NCI-H510A (cell line): ENCODE measurements at regions not wholly inside any gene's neighbourhood (a gene's known extent, or its start where the extent isn't known, plus 50 kb on each side); places are given as distances from the start of the nearest gene placed in this dataset.
"Not testable (repeated sequence)": the region's sequence is repeated elsewhere in the genome, so short reads cannot be mapped to it uniquely, and the experiment has no call there.

ENCODE experiments used
- DNase-seq: peaks from one replicate; lab custom pipeline; 2025; lab: John Stamatoyannopoulos, UW

DNA sequence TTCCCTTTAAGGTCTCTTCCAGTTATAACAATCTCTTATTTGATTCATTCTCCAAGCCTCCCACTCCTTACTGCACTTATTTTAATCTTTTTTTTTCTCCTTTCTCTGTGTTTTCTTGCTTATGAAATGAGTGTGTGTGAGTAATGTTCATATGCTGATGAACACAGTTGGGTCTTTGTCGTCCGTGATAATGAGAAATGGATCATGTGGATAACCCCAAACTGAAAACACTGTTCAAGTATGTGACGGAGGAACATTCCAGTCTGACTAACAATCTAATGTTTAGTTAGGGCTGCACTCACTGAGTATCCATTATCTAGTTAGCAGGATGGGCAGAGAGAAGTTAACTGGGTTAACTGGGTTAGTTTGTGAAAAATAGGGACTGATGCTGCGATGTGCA lies 253.1 kb upstream of the DUSP10 start:
- DNase-seq, result no peak

DNA sequence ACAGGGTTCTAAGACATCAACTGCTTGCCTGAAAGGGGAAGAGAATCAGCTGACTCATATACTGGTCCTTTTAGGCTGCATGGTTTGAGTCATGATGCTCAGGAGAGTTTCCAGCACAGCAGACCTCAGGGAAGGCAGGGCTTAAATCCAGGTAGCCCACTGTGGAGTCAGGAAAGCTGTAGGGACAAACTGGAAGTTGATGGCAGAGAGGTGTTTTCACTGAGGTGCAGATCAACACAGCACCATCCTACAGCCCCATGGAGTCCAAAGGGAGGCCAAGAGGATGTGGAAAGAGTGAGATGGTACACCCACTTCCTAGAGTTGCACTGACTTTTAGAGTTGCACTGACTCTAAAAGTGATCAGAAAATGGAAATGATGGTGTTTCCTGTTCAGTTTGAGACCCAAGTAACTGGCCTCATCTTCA lies 252.4 kb upstream of the DUSP10 start:
- no peak for DNase-seq

DNA sequence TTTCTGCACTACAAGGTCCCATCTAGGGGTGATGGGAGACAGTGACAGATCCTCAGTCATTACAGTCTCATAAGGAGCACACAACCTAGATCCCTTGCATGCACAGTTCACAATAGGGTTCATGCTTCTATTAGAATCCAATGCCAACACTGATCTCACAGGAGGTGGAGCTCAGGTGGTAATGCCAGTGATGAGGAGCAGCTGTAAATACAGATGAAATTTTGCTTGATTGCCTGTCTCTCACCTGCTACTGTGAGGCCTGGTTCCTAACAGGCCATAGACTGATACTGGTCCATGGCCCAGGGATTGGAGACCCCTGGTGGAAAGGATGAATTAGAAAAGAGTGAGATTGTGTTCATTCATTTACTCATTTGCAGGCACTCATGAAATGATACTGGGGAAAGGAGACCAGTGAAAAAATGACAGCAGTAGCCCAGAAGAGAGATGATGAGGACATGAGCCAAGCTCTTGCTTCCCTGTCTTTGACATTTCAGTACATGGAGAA lies 251.6 kb upstream of the DUSP10 start:
- no peak for DNase-seq

DNA sequence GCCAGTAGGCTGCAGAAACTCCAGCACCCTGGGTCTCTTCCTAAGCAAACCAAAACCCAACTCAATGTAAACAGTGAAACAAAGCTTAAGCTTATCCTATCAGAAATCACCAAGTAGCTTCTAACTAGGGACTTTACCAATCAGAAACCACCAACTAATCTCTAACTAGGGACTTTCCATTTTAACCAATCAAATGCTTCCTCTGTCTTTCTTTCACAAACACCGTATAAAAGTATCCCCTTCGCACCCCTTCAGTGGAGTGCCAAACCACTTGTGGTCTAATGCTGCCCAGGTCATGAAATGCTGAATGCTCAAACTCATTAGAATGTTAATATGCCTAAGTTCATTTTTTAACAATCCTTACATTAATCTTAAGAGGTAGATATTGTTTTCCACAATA lies 250.5 kb upstream of the DUSP10 start:
- no peak for DNase-seq

DNA sequence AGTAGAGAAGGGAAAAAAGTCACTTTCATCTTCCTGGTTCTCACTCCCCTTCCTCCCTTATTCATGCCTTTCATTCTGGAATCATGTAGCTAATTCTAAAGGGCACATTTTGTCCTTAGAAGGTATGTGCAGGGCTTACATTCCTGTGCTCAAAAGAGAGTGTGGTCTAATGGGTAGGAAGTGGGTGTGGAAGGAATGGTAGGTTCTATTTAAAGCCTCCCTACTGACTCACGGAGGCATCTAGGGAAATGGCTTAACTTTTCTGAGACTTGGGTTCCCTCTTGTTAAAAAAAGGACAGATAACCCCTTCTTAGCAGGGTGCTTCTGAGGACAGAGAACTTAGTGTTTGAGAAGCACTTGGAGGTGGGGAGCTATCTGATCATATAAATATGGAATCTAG lies 249.3 kb upstream of the DUSP10 start:
- DNase-seq, result no peak

DNA sequence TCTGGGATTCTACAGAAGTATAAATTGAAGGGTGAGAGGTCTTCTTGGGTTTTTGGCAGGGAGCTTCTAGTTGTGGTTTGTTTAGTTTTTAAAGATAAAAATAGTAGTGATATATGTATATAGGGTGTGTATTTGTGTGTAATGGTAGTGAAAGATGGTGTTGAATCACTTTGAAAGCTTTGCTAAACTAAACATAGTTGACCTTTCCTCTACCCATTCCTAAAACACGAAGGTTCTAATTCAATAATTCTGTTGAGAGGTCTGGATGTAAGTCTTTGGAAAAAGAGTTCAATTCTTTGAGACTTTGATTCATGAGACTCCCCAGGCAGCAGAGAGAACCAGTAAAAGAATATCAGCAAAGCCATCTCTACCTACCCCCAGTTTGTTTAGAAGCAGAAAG lies 247.9 kb upstream of the DUSP10 start:
- no peak for DNase-seq

DNA sequence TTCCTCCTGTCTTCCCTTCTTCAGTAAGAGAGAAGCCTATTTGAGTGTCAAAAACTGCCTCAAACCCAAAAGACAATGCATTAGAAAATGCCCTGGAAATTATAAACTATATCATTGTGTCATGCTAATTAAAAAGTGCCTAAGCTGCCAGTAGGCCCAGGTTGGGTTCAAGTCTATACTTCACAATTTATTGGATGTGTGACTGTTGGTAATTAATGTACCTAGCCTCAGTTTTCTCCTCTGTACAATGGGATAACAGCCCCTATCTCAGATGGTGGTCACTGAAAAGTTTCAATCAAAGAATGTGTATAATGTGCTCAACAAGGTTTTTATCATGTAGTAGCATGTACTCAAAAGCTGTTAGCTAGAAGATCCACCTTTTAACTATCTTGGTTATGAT lies 246.9 kb upstream of the DUSP10 start:
- DNase-seq, result no peak

DNA sequence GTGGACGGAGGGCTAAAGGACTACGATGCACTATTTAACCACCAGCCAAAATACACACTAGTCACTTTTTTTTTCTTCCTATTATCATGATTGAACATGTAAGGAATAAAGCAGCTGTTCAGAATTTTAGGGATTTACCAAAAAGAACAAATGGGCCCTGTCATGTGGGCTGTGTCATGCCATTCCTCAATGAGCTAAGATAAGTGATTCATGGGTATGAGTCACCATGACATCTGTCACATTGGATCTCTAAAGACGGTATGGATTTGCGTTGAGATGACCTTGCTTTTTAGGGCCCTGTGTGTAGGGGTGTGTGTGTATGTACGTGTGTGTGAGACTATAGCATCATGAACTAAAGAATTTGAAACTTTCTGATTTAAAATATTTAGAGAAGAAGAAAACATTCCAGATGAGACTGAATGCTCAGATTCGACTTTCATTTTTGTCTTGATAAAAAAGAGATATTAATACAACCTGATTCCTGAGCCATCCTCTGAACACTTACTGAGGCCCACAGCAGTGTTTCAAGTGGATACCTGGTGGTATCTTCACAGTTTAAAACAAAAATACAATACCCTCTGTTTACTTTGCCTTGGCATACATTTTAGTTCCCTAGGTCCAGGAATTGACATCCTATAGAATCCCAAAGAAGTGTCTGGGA lies 246.1 kb upstream of the DUSP10 start:
- DNase-seq, result no peak

DNA sequence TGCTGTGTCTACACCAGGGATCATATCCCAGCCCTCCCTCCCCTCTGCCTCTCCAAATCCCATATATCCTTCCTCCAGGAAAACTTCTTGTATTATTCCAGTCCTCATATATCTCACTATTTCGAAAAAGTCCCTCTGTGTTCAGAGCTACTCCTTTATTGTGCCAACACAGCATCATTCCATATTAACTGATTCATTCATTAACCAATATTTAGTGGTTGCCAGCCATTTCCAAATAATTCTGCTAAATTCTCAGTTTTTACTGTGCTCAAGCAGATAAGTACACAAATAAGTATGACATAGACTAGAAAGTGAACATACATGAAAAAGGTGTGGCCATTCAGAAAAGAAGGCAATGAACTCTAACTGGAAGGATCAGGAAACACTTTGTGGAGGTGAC lies 241.6 kb upstream of the DUSP10 start:
- no peak for DNase-seq

DNA sequence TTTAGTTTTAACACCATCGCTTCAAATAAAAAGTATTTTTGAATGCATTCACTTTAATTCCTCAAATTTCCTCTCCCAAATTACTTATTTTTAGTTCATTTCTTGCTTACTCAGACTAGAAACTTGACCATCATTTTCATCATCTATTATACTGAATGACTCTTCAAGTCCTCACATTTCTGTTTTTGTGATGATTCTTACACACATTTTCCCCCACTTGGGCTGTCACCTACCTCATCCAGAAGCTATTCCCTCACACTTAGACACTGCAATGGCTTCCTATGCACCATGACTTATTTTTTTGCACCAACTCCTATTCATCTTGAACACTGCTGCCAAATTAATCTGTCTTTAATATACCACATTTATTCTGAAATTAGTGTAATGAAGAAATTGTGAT lies 239.6 kb upstream of the DUSP10 start:
- DNase-seq, result no peak

DNA sequence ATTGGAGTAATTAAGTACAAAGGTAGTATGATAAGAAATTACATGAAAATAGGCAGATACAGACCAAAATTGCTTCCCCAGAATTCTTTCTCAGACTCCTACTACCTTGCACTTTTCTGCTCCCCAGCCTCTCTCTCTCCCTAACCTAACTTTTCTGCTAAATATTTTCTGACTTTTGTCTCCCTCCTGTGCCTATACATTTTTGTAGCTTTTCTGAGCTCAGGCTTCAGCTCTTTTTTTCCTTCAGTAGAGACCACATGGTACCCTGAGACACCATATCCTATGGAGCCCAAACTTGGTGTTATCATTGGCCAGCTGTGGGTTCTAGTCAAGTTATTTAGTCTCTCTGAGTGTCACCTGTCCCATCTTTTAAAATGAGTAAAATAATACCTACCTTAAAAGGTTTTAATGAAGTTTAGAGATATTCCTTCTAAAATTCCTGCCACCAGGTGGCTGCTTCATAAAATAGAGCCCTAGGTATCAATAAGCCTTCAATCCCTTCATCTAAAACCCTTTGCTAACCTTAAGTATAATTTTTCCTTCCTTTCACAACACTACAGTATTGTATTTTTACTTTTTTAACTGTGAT lies 237.6 kb upstream of the DUSP10 start:
- DNase-seq, result no peak

DNA sequence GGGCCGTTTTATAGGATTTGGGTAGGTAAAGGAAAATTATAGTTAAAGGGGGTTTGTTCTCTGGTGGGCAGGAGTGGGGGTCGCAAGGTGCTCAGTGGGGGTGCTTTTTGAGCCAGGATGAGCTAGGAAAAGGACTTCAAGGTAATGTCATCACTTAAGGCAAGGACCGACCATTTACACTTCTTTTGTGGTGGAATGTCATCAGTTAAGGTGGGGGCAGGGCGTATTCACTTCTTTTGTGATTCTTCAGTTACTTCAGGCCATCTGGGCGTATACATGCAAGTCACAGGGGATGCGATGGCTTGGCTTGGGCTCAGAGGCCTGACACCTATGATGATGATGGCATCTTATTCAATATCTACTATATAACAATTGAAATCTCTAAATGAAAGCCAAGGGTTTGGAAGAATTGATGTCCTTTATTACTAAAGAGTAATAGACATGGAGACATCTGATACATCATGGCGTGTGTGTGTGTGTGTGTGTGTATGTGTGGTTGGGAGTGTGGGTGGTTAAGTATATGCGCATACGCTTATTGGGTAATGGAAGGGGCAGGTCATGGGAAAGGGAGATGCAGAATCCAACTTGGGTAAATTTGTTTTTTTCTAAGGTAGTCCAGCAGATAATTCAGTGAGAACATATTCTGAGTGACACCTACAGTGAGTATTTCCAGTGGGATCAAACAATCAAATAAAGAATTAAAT lies 236.9 kb upstream of the DUSP10 start:
- not testable (repeated sequence) for DNase-seq

DNA sequence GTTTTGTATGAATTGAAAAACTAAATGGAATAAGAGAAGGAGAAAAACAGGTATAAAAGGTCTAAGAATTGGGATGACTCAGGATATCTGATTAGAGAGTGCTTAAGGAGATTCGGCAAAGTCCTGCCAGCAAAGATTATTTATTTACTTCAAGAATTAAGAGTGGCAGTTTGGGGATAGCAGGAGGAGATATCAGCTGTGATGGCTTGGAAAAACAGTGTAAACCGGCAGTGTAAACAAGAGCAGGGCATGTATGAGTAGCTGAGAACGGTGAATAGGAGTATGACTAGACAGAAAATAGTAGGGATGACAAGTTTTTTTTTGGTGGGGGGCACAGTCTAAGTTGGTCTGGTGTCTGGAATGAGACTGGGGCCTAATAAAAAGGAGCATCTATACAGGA lies 231.9 kb upstream of the DUSP10 start:
- not testable (repeated sequence) for DNase-seq

DNA sequence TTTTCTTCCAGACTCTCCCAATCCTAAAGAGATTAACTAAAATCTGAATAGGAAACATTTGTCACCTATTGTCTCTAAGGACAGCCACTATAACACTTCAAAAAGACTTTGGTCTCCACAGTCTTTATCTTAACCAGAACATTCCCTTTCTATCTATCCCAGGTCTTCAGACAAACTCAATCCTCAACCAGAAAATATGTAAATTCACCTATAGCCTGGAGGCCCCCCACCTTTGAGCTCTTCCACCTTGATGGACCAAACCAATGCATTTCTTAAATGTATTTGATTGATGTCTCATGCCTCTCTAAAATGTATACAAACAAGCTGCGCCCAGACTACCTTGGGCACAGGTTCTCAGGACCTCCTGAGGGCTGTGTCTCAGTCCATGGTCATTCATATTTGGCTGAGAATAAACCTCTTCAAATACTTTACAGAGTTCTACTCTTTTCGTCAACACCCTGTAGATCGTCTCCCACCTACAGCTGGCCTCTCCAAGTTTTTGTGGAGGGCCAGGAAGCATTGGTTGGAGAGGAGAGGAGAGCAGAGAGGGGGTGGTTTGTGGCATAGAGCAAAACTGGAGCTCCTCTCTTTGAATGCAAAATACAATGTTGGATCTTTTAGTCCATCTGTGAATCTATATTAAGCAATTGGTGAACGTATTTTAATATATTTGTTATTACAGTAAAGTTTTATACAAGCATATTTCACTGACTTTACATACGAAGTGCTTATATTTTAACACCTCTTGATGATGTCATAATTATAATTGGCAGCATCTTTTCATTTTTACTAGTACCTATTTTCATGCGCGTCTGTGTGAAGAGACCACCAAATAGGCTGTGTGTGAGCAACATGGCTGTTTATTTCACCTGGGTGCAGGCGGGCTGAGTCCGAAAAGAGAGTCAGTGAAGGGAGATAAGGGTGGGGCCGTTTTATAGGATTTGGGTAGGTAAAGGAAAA lies 230.7 kb upstream of the DUSP10 start:
- no peak for DNase-seq

DNA sequence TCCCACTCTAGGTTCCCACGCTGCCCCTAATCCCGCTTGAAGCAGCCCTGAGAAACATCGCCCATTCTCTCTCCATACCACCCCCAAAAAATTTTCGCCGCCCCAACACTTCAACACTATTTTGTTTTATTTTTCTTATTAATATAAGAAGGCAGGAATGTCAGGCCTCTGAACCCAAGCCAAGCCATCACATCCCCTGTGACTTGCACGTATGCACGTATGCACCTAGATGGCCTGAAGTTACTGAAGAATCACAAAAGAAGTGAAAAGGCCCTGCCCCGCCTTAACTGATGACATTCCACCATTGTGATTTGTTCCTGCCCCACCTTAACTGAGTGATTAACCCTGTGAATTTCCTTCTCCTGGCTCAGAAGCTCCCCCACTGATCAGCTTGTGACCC lies 229.1 kb upstream of the DUSP10 start:
- DNase-seq, result not testable (repeated sequence)

DNA sequence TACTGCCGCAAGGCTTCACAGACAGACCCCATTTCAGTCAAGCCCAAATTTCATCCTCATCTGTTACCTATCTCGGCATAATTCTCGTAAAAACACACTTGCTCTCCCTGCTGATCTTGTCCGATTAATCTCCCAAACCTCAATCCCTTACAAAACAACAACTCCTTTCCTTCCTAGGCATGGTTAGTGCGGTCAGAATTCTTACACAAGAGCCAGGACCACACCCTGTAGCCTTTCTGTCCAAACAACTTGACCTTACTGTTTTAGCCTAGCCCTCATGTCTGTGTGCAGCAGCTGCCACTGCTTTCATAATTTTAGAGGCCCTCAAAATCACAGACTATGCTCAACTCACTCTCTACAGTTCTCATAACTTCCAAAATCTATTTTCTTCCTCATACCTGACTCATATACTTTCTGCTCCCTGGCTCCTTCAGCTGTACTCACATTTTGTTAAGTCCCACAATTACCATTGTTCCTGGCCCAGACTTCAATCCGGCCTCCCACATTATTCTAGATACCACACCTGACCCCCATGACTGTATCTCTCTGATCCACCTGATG lies 227.5 kb upstream of the DUSP10 start:
- not testable (repeated sequence) for DNase-seq

DNA sequence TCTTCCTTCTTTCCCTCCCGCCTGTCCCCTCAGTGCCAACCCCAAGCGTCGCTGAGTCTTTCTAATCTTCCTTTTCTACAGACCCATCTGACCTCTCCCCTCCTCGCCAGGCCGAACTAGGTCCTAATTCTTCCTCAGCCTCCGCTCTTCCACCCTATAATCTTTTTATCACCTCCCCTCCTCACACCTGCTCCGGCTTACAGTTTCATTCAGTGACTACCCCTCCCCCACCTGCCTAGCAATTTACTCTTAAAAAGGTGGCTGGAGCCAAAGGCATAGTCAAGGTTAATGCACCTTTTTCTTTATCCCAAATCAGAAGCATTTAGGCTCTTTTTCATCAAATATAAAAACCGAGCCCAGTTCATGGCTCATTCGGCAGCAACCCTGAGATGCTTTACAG lies 225.6 kb upstream of the DUSP10 start:
- DNase-seq, result not testable (repeated sequence)

DNA sequence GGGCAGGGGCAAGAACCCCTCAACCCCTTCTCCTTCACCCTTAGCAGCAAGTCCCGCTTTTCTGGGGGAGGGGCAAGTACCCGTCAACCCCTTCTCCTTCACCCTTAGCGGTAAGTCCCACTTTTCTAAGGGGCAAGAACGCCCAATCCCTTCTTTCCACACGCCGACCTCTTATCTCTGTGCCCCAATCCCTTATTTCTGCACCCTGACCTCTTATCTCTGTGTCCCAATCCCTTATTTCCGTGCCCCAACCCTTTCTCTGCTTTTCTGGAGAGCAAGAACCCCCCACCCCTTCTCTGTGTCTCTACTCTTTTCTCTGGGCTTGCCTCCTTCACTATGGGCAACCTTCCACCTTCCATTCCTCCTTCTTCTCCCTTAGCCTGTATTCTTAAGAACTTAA lies 225.0 kb upstream of the DUSP10 start:
- not testable (repeated sequence) for DNase-seq

DNA sequence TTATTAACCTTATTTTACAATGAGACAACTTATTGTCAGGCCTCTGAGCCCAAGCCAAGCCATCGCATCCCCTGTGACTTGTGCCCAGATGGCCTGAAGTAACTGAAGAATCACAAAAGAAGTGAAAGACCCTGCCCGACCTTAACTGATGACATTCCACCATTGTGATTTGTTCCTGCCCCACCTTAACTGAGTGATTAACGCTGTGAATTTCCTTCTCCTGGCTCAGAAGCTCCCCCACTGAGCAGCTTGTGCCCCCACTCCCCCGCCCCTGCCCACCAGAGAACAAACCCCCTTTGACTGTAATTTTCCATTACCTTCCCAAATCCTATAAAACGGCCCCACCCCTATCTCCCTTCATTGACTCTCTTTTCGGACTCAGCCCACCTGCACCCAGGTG lies 224.0 kb upstream of the DUSP10 start:
- not testable (repeated sequence) for DNase-seq

DNA sequence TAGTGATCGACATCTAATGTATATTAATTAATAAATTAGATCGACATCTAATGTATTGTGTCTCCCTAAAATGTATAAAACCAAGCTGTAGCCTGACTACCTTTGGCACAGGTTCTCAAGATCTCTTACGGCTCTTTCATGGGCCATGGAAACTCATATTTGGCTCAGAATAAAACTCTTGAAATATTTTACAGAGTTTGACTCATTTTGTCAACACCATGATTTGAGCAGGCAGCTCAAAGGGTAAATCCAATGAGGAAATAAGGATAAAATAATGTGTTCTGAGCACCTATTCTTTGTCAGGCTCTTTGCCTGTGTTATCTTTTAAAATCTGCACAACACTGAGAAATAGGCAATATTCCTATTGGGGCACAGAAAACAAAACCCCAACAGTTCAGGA lies 223.4 kb upstream of the DUSP10 start:
- DNase-seq, result no peak

DNA sequence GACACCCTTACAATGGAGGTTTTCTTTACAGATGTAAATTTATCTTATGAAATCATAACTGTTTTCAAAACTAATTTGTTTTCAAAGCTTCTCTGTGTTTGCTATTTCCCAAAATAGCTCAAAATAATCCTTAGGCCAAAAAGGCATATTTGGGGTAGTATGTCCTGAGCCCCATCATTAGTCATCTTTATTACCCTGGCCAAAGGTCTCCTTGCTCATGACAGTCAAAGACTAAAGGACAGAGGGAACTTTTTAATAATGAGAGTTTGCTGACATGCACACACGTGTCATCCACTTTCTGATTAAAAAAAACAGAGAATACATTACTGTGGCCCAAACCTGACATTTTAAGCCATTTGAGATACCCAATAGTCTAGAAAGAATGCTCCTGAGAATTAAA lies 221.9 kb upstream of the DUSP10 start:
- DNase-seq, result no peak

DNA sequence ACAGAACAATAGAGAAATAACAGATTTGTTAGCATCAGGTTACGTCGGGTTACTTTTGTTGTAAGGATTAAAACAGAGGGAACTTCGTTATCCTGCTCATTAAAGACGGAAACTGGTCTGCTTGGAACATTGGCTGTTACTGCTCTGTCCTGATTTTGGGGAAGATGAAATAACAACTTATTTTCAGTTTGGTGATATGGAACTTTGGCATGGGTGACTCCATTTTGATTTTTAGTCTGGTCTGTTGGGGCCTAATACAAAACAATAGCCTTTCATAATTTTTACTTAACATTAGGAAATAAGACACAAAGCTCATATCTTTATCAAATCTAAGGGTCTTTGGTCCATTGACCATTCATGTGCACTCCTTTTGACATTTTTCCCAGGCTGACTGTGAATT lies 220.5 kb upstream of the DUSP10 start:
- DNase-seq, result no peak
